GM19328 (cell line): ENCODE measurements at regions not wholly inside any gene's neighbourhood (a gene's known extent, or its start where the extent isn't known, plus 50 kb on each side); places are given as distances from the start of the nearest gene placed in this dataset.

ENCODE experiments used
- ATAC-seq: cut with Tn5 transposase; IDR thresholded peaks from one replicate; pipeline ENCODE4 v1.9.1; 2021; ENCODE audit warnings: mild to moderate bottlenecking, moderate library complexity; ENCODE audit not compliant: unreplicated experiment

DNA sequence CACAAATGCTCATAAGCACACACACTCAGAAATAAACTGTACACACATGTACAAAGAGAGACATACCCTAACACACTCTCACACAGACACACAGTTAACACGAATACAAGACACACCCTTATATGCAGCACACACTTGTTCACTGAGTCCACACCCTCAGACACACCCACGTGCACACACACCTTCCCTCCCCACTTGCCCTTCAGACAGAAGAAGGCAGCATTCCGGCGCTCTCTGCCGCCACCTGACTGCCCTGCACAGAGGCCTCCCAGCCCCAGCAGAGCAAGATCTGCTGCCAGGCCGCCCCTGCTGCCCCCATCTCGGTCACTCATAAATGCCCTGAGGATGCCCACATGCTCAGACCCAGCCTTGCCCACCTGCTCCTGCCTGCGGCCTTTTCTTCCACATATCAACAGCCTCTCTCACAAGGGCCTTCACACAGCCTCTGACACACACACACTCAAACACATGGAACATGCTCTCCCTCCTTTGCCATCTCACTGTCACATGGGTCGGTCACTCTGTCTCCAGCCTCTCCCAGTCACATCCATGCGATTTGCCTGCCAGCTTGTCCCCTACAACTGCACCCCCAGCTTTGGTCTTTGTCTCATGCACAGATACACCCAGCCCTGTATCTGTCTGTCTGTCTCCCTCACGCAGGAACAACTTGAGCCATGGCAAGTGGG lies 71.1 kb downstream of the EPHB3 start:
- ATAC-seq: no peak
